ENCODE measurements at regions not wholly inside any gene's neighbourhood (a gene's known extent, or its start where the extent isn't known, plus 50 kb on each side); places are given as distances from the start of the nearest gene placed in this dataset.

GRCh38 chr7:119692541-119692940 lies 580.4 kb upstream of the KCND2 start:
- Histone ChIP-seq H3K27me3 (ENCODE audit: low read length) (no peaks in the 10 kb centered on the region), H3K36me3 (ENCODE audit: low read length) (no peaks in the 10 kb centered on the region), H3K27ac (ENCODE audit: low read depth, low read length) (no peak overlapping the region), H3K9me3 (ENCODE audit: insufficient read depth, low read length) (no peaks in the 10 kb centered on the region), H3K4me2 (ENCODE audit: low read depth, low read length, poor library complexity, severe bottlenecking) (no peak overlapping the region), H3K9ac (ENCODE audit: low read length) (no peak overlapping the region), H3K79me2 (ENCODE audit: insufficient read depth, low read length) (no peaks in the 10 kb centered on the region), H3K9me2 (replicated peaks; ENCODE audit: insufficient read depth, low read length) (no peaks in the 10 kb centered on the region), H3K4me3 (ENCODE audit: insufficient read depth, low read length, poor library complexity, severe bottlenecking) (no peak overlapping the region), H3F3A (ENCODE audit: insufficient read depth) (no peaks in the 10 kb centered on the region), H2AFZ (ENCODE audit: low read depth, low read length, severe bottlenecking) (no peak overlapping the region), H4K20me1 (ENCODE audit: low read depth, low read length) (no peaks in the 10 kb centered on the region)
- no peak for TF ChIP-seq EZH2phosphoT487 (conservative IDR thresholded peaks at IDR 0.05; ENCODE audit: low read length)
- TF ChIP-seq, protein P1, sequence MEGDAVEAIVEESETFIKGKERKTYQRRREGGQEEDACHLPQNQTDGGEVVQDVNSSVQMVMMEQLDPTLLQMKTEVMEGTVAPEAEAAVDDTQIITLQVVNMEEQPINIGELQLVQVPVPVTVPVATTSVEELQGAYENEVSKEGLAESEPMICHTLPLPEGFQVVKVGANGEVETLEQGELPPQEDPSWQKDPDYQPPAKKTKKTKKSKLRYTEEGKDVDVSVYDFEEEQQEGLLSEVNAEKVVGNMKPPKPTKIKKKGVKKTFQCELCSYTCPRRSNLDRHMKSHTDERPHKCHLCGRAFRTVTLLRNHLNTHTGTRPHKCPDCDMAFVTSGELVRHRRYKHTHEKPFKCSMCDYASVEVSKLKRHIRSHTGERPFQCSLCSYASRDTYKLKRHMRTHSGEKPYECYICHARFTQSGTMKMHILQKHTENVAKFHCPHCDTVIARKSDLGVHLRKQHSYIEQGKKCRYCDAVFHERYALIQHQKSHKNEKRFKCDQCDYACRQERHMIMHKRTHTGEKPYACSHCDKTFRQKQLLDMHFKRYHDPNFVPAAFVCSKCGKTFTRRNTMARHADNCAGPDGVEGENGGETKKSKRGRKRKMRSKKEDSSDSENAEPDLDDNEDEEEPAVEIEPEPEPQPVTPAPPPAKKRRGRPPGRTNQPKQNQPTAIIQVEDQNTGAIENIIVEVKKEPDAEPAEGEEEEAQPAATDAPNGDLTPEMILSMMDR (IDR thresholded peaks at IDR 0.05; ENCODE audit: insufficient read depth, low read length, poor library complexity, severe bottlenecking), result no peak

GRCh38 chr7:119694506-119694905 lies 578.5 kb upstream of the KCND2 start:
- no peak for TF ChIP-seq EZH2phosphoT487 (conservative IDR thresholded peaks at IDR 0.05; ENCODE audit: low read length)
- TF ChIP-seq, protein P1 (IDR thresholded peaks at IDR 0.05; ENCODE audit: insufficient read depth, low read length, poor library complexity, severe bottlenecking), result no peak
- no peak overlapping the region for H3K4me2 ChIP-seq (ENCODE audit: low read depth, low read length, poor library complexity, severe bottlenecking)
- H3K9me2 ChIP-seq (replicated peaks; ENCODE audit: insufficient read depth, low read length), result no peaks in the 10 kb centered on the region; the same call in 1 of the 2 replicates
- H3K36me3 ChIP-seq (ENCODE audit: low read length), result no peaks in the 10 kb centered on the region
- H3K9ac ChIP-seq (ENCODE audit: low read length), result no peak overlapping the region
- H3K27ac ChIP-seq (ENCODE audit: low read depth, low read length), result no peak overlapping the region
- no peaks in the 10 kb centered on the region for H3K9me3 ChIP-seq (ENCODE audit: insufficient read depth, low read length)
- no peaks in the 10 kb centered on the region for H3K27me3 ChIP-seq (ENCODE audit: low read length)
- no peaks in the 10 kb centered on the region for H4K20me1 ChIP-seq (ENCODE audit: low read depth, low read length)
- H3K79me2 ChIP-seq (ENCODE audit: insufficient read depth, low read length), result no peaks in the 10 kb centered on the region
- no peak overlapping the region for H3K4me3 ChIP-seq (ENCODE audit: insufficient read depth, low read length, poor library complexity, severe bottlenecking)
- H3F3A ChIP-seq (ENCODE audit: insufficient read depth), result no peaks in the 10 kb centered on the region
- no peak overlapping the region for H2AFZ ChIP-seq (ENCODE audit: low read depth, low read length, severe bottlenecking)

- Histone ChIP-seq H3K4me3 (ENCODE audit: insufficient read depth, low read length, poor library complexity, severe bottlenecking) (no peak overlapping the region), H3F3A (ENCODE audit: insufficient read depth) (no peaks in the 10 kb centered on the region), H4K20me1 (ENCODE audit: low read depth, low read length) (no peaks in the 10 kb centered on the region), H2AFZ (ENCODE audit: low read depth, low read length, severe bottlenecking) (no peak overlapping the region), H3K9ac (ENCODE audit: low read length) (no peak overlapping the region), H3K27me3 (ENCODE audit: low read length) (no peaks in the 10 kb centered on the region), H3K79me2 (ENCODE audit: insufficient read depth, low read length) (no peaks in the 10 kb centered on the region), H3K9me3 (ENCODE audit: insufficient read depth, low read length) (no peaks in the 10 kb centered on the region), H3K9me2 (replicated peaks; ENCODE audit: insufficient read depth, low read length) (no peaks in the 10 kb centered on the region; the same call in 1 of the 2 replicates), H3K27ac (ENCODE audit: low read depth, low read length) (no peak overlapping the region), H3K36me3 (ENCODE audit: low read length) (no peaks in the 10 kb centered on the region), H3K4me2 (ENCODE audit: low read depth, low read length, poor library complexity, severe bottlenecking) (no peak overlapping the region)
- TF ChIP-seq, protein P1 (IDR thresholded peaks at IDR 0.05; ENCODE audit: insufficient read depth, low read length, poor library complexity, severe bottlenecking), result no peak
- no peak for TF ChIP-seq EZH2phosphoT487 (conservative IDR thresholded peaks at IDR 0.05; ENCODE audit: low read length)
Measured at GRCh38 chr7:119696336-119696735, 576.6 kb upstream of the KCND2 start.
